Hepatocyte (in vitro differentiated cells): ENCODE measurements at regions not wholly inside any gene's neighbourhood (a gene's known extent, or its start where the extent isn't known, plus 50 kb on each side); places are given as distances from the start of the nearest gene placed in this dataset.

Experiments
- DNase-seq: peaks from one replicate; pipeline ENCODE4 v3.0.0-alpha.2; 2016; ENCODE audit warnings: low spot score
- H2AFZ ChIP-seq: fragments of 200-600 bp; sonication (generic); 2 replicates; pipeline ENCODE4 v1.6.0; 2016; ENCODE audit warnings: antibody characterized with exemption, mild to moderate bottlenecking
- H3K27ac ChIP-seq: fragments of 200-600 bp; sonication (generic); 2 replicates; pipeline ENCODE4 v1.5.1; 2016; ENCODE audit warnings: mild to moderate bottlenecking
- H3K27me3 ChIP-seq: fragments of 200-600 bp; sonication (generic); 2 replicates; pipeline ENCODE4 v1.6.1; 2016
- H3K36me3 ChIP-seq: fragments of 200-600 bp; sonication (generic); replicated peaks from 2 replicates; pipeline ENCODE4 v1.5.1; 2016; ENCODE audit warnings: low read depth; ENCODE audit not compliant: insufficient read depth
- H3K4me1 ChIP-seq: fragments of 200-600 bp; sonication (generic); 2 replicates; pipeline ENCODE4 v1.5.1; 2016; ENCODE audit warnings: mild to moderate bottlenecking, moderate library complexity; ENCODE audit not compliant: insufficient read depth
- H3K4me2 ChIP-seq: fragments of 200-600 bp; sonication (generic); 2 replicates; pipeline ENCODE4 v1.6.0; 2016
- H3K4me3 ChIP-seq: fragments of 200-600 bp; sonication (generic); 2 replicates; pipeline ENCODE4 v1.5.1; 2016; ENCODE audit warnings: mild to moderate bottlenecking
- H3K79me2 ChIP-seq: fragments of 200-600 bp; sonication (generic); 2 replicates; pipeline ENCODE4 v1.6.0; 2017; ENCODE audit warnings: mild to moderate bottlenecking
- H3K9me2 ChIP-seq: fragments of 200-600 bp; sonication (generic); replicated peaks from 2 replicates; pipeline ENCODE4 v1.6.0; 2017; ENCODE audit warnings: mild to moderate bottlenecking; ENCODE audit not compliant: insufficient read depth
- H3K9me3 ChIP-seq: fragments of 200-600 bp; sonication (generic); 2 replicates; pipeline ENCODE4 v1.5.1; 2016; ENCODE audit warnings: low read depth, mild to moderate bottlenecking
- H4K20me1 ChIP-seq: fragments of 200-600 bp; sonication (generic); 2 replicates; pipeline ENCODE4 v1.6.0; 2016; ENCODE audit warnings: mild to moderate bottlenecking; ENCODE audit not compliant: insufficient read depth, poor library complexity, severe bottlenecking
- CTCF ChIP-seq: fragments of 200-600 bp; sonication (generic); IDR thresholded peaks from 2 replicates; pipeline ENCODE4 v1.5.1; 2016; ENCODE audit warnings: antibody characterized with exemption, mild to moderate bottlenecking; ENCODE audit not compliant: poor library complexity
- EZH2 ChIP-seq: fragments of 200-600 bp; sonication (generic); IDR thresholded peaks from 2 replicates; pipeline ENCODE4 v1.6.1; 2016; ENCODE audit warnings: antibody characterized with exemption, mild to moderate bottlenecking, borderline replicate concordance
- EZH2phosphoT487 ChIP-seq: fragments of 200-600 bp; sonication (generic); IDR thresholded peaks from one replicate; pipeline ENCODE4 v1.6.1; 2018; ENCODE audit warnings: antibody characterized with exemption, mild to moderate bottlenecking, low read depth, moderate library complexity; ENCODE audit not compliant: unreplicated experiment, severe bottlenecking
- WGBS: methylation state at CpG from one replicate; pipeline ENCODE4 v1.1.6; 2016; ENCODE audit warnings: low lambda C conversion rate; ENCODE audit errors: missing lambda C conversion rate; 5-methylcytosine and 5-hydroxymethylcytosine counted together

GRCh38 chr5:20494706-20495105, 506.7 kb upstream of the CDH18 start:
- Histone ChIP-seq H4K20me1 (no peaks in the 10 kb centered on the region), H3K36me3 (no peaks in the 10 kb centered on the region), H3K27ac (no peak overlapping the region), H3K79me2 (no peaks in the 10 kb centered on the region), H2AFZ (no peak overlapping the region), H3K4me2 (no peak overlapping the region), H3K4me3 (no peak overlapping the region), H3K9me3 (no peaks in the 10 kb centered on the region), H3K4me1 (no peaks in the 10 kb centered on the region), H3K9me2 (no peaks in the 10 kb centered on the region), H3K27me3 (no peaks in the 10 kb centered on the region)
- TF ChIP-seq CTCF (no peak), EZH2 (no peak), EZH2phosphoT487 (no peak)
- no peak for DNase-seq
- 90% methylated on average over 5 of the region's 5 CpGs for WGBS

GRCh38 chr5:20486826-20487225, 498.8 kb upstream of the CDH18 start:
- no peak overlapping the region for H3K4me3 ChIP-seq
- 68% methylated on average over 4 of the region's 4 CpGs for WGBS
- no peaks in the 10 kb centered on the region for H3K27me3 ChIP-seq
- H3K9me3 ChIP-seq = no peaks in the 10 kb centered on the region
- no peak overlapping the region for H3K4me2 ChIP-seq
- no peaks in the 10 kb centered on the region for H3K36me3 ChIP-seq
- H4K20me1 ChIP-seq = no peaks in the 10 kb centered on the region
- no peak overlapping the region for H2AFZ ChIP-seq
- no peak overlapping the region for H3K27ac ChIP-seq
- H3K4me1 ChIP-seq = no peaks in the 10 kb centered on the region
- no peaks in the 10 kb centered on the region for H3K9me2 ChIP-seq
- TF ChIP-seq EZH2 = no peak
- DNase-seq = no peak
- no peaks in the 10 kb centered on the region for H3K79me2 ChIP-seq

GRCh38 chr5:20476016-20476415, 488.0 kb upstream of the CDH18 start:
- no peaks in the 10 kb centered on the region for H3K79me2 ChIP-seq
- no peak overlapping the region for H3K27ac ChIP-seq
- no peak for DNase-seq
- H3K36me3 ChIP-seq = no peaks in the 10 kb centered on the region
- no peaks in the 10 kb centered on the region for H3K9me3 ChIP-seq
- no peak overlapping the region for H2AFZ ChIP-seq
- TF ChIP-seq EZH2phosphoT487 (no peak), EZH2 (no peak), CTCF (no peak)
- H3K4me1 ChIP-seq = no peaks in the 10 kb centered on the region
- WGBS = 96% methylated on average over 1 of the region's 1 CpG
- no peak overlapping the region for H3K4me3 ChIP-seq
- no peaks in the 10 kb centered on the region for H3K9me2 ChIP-seq
- H4K20me1 ChIP-seq = no peaks in the 10 kb centered on the region
- no peaks in the 10 kb centered on the region for H3K27me3 ChIP-seq
- H3K4me2 ChIP-seq = no peak overlapping the region

GRCh38 chr5:20470997-20471396, 483.0 kb upstream of the CDH18 start:
- H2AFZ ChIP-seq = no peak overlapping the region
- no peaks in the 10 kb centered on the region for H3K79me2 ChIP-seq
- no peak overlapping the region for H3K27ac ChIP-seq
- H3K9me2 ChIP-seq = no peaks in the 10 kb centered on the region
- H3K27me3 ChIP-seq = no peaks in the 10 kb centered on the region
- no peak for TF ChIP-seq EZH2
- TF ChIP-seq CTCF = no peak
- no peak for TF ChIP-seq EZH2phosphoT487
- DNase-seq = no peak
- H3K4me3 ChIP-seq = no peak overlapping the region
- no peaks in the 10 kb centered on the region for H3K36me3 ChIP-seq
- H3K4me1 ChIP-seq = no peaks in the 10 kb centered on the region
- no peak overlapping the region for H3K4me2 ChIP-seq
- WGBS = 85% methylated on average over 1 of the region's 1 CpG
- no peaks in the 10 kb centered on the region for H4K20me1 ChIP-seq
- H3K9me3 ChIP-seq = no peaks in the 10 kb centered on the region
